Common myeloid progenitor, CD34-positive (primary cell): ENCODE measurements at regions not wholly inside any gene's neighbourhood (a gene's known extent, or its start where the extent isn't known, plus 50 kb on each side); places are given as distances from the start of the nearest gene placed in this dataset.
"Not testable (repeated sequence)": the region's sequence is repeated elsewhere in the genome, so short reads cannot be mapped to it uniquely, and the experiment has no call there.

Source experiments
- CTCF ChIA-PET: fragments of 350-600 bp; sonication (Branson Sonifier 250); formaldehyde crosslinking; loops from one replicate; lab custom pipeline; 2021; ENCODE audit warnings: antibody characterized with exemption; lab: Charles Lee
- POLR2A ChIA-PET: fragments of 350-600 bp; sonication (Branson Sonifier 250); formaldehyde crosslinking; loops from one replicate; lab custom pipeline; 2021; ENCODE audit warnings: antibody characterized with exemption; lab: Charles Lee
- DNase-seq, 3 donors: peaks; one replicate each; pipeline versions ENCODE4 v3.0.0 to v3.0.0-alpha.2; 2013
- H3K27ac ChIP-seq, 2 experiments: 1 replicate in 1 of 2; 2 replicates in 1 of 2; pipeline ENCODE4 v1.7.0; 2013; ENCODE audit warnings: inconsistent platforms in 2 of 2, low read length in 2 of 2, mild to moderate bottlenecking in 2 of 2, low read depth in 1 of 2, moderate library complexity in 1 of 2; ENCODE audit not compliant: severe bottlenecking in 2 of 2, insufficient read depth in 1 of 2, poor library complexity in 1 of 2
- H3K27me3 ChIP-seq, 5 experiments: replicated peaks in 2 of 5; 1 replicate in 3 of 5; 2 replicates in 2 of 5; pipeline versions ENCODE4 v1.6.1 to v1.7.0; 2013; ENCODE audit warnings: low read length in 4 of 5, mild to moderate bottlenecking in 2 of 5, moderate library complexity in 2 of 5, inconsistent platforms in 1 of 5; ENCODE audit not compliant: insufficient read depth in 5 of 5, control insufficient read depth in 4 of 5
- H3K36me3 ChIP-seq, 4 experiments: 1 replicate in 2 of 4; 2 replicates in 2 of 4; pipeline versions ENCODE4 v1.6.1 to v1.7.0; 2013; ENCODE audit warnings: low read length in 3 of 4, control low read depth in 1 of 4, mild to moderate bottlenecking in 1 of 4; ENCODE audit not compliant: control insufficient read depth in 4 of 4, insufficient read depth in 4 of 4
- H3K4me1 ChIP-seq, 4 experiments: 1 replicate in 3 of 4; 2 replicates in 1 of 4; pipeline versions ENCODE4 v1.6.1 to v1.7.1; 2013; ENCODE audit warnings: low read length in 3 of 4, mild to moderate bottlenecking in 3 of 4, control low read depth in 1 of 4, inconsistent platforms in 1 of 4, moderate library complexity in 1 of 4; ENCODE audit not compliant: control insufficient read depth in 4 of 4, insufficient read depth in 4 of 4; ENCODE audit errors: control extremely low read depth in 1 of 4
- H3K4me3 ChIP-seq, 7 experiments: 1 replicate in 4 of 7; 2 replicates in 3 of 7; pipeline versions ENCODE4 v1.5.1 to v1.7.0; 2013; ENCODE audit warnings: mild to moderate bottlenecking in 7 of 7, low read length in 6 of 7, moderate library complexity in 6 of 7, inconsistent platforms in 2 of 7, low read depth in 2 of 7, control low read depth in 1 of 7; ENCODE audit not compliant: insufficient read depth in 4 of 7, control insufficient read depth in 1 of 7; ENCODE audit errors: extremely low read depth in 1 of 7
- H3K9me3 ChIP-seq, 5 experiments: 1 replicate in 4 of 5; 2 replicates in 1 of 5; pipeline versions ENCODE4 v1.6.1 to v1.7.1; 2013; ENCODE audit warnings: low read length in 4 of 5, mild to moderate bottlenecking in 2 of 5, inconsistent platforms in 1 of 5, low read depth in 1 of 5, moderate library complexity in 1 of 5; ENCODE audit not compliant: control insufficient read depth in 4 of 5, insufficient read depth in 2 of 5; ENCODE audit errors: control extremely low read depth in 1 of 5
- WGBS: methylation state at CpG from one replicate; pipeline ENCODE4 v1.1.5; 2013; ENCODE audit not compliant: insufficient coverage; 5-methylcytosine and 5-hydroxymethylcytosine counted together

DNA sequence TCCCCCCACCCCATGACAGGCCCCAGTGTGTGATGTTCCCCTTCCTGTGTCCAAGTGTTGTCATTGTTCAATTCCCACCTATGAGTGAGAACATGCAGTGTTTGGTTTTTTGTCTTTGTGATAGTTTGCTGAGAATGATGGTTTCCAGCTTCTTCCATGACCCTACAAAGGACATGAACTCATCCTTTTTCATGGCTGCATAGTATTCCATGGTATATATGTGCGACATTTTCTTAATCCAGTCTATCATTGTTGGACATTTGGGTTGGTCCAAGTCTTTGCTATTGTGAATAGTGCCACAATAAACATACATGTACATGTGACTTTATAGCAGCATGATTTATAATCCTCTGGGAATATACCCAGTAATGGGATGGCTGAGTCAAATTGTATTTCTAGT is 927.9 kb downstream of the PLA2G4A start:
- CTCF ChIA-PET, H3K36me3 ChIP-seq, H3K4me1 ChIP-seq, POLR2A ChIA-PET, H3K9me3 ChIP-seq, DNase-seq, H3K27me3 ChIP-seq, H3K27ac ChIP-seq, H3K4me3 ChIP-seq: not testable (repeated sequence)
- whole genome bisulfite sequencing, result no CpG with 5 or more reads among the region's 1 CpG

DNA sequence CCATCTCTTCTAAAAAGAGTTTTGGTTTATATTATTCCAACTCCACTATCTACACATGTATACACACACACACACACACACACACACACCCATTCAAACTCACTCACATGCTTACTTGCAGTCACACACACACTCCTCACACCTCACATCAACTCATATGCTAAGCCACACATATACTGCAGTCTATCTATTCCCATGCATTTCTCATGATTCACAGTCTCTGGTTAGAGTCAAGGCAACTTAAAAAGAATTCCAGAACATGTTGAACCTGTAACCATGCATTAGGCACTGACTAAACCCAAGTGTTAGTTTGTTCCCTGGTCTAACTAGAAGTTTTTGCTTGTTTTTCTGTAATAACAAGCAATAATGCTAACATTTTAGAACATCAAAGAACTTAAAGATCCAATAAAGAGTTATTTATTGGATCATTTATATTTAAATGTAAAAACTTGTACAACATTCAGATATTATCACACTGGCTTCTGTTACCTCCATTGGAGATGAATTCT is 931.1 kb downstream of the PLA2G4A start:
- no peaks in the 10 kb centered on the region for H3K4me1 ChIP-seq
- no peaks in the 10 kb centered on the region for H3K9me3 ChIP-seq
- no peaks in the 10 kb centered on the region for H3K36me3 ChIP-seq
- no peak for DNase-seq
- CTCF ChIA-PET, result no interaction called here
- POLR2A ChIA-PET, result no interaction called here
- H3K4me3 ChIP-seq, result no peak overlapping the region
- no peak overlapping the region for H3K27ac ChIP-seq
- H3K27me3 ChIP-seq, result no peaks in the 10 kb centered on the region

DNA sequence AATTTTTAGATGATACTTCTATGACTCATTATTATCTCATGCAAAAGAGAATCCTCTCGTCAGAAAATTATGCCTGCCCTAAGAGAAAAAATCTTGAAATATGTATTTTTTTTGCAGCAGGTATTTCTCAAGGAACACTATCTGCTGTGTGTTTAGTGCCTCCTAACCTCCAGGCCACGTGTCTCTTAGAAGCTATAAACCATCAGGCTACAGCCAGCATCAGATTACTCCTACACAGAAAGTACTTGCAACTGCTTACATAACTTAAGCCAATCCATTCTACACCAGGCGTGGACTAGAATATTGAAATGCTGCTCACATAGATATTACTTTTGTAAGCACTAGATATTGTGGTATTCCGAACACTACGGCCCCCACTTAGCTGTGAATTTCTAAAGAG is 933.4 kb downstream of the PLA2G4A start:
- Histone ChIP-seq H3K27me3 (no peaks in the 10 kb centered on the region), H3K4me3 (no peak overlapping the region), H3K27ac (no peak overlapping the region), H3K36me3 (no peaks in the 10 kb centered on the region), H3K9me3 (no peaks in the 10 kb centered on the region), H3K4me1 (no peaks in the 10 kb centered on the region)
- CTCF ChIA-PET, result no interaction called here
- 38% methylated on average over 1 of the region's 5 CpGs for WGBS
- DNase-seq, result no peak
- POLR2A ChIA-PET, result no interaction called here

DNA sequence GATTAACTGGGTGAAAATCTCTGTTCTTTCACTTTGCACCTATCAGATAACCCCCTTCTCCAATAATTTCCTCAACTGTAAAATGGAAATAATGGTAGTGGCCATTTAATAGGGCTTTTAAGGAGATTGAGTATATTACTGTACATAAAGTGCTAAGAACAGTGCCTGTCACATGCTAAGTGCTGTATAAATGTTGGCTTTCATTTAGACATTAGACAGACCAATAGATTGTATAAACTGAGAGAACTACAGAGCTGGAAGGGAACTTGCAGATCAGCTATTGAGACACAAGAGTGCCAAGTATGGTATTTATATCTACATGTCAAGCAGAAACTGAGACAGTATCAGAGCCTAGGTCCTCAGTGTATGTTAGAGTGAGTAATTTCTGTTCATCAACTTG is 934.7 kb downstream of the PLA2G4A start:
- H3K4me3 ChIP-seq, result no peak overlapping the region
- no peak for DNase-seq
- ChIA-PET CTCF (interaction anchor here (1.1 kb wide), 1 partner anchor 24 kb away, joined by 3 read pairs; no protein-coding TSS in a partner anchor), POLR2A (no interaction called here)
- no peaks in the 10 kb centered on the region for H3K36me3 ChIP-seq
- no peaks in the 10 kb centered on the region for H3K9me3 ChIP-seq
- no peak overlapping the region for H3K27ac ChIP-seq
- H3K27me3 ChIP-seq, result no peaks in the 10 kb centered on the region
- no peaks in the 10 kb centered on the region for H3K4me1 ChIP-seq

DNA sequence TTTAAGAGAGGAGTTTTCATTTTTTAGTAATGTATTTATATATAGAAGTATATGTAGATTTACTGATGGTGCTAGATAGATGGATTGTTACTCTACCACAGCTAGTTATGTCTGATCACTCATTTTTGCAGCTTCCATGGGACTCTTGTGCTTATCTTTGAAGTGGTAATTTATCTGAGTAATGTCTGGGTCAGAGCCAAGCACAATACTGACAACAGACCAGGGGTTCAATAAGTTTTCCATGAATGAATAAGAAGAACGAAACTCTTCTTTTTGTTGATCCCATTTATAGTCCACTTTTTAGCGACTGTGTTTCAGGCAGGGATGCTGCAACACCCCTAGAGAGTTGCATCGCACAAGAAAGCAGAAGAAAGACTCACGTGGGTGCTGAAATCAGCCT is 935.2 kb downstream of the PLA2G4A start:
- H3K27me3 ChIP-seq, result no peaks in the 10 kb centered on the region
- DNase-seq, result no peak
- no peak overlapping the region for H3K27ac ChIP-seq
- H3K4me3 ChIP-seq, result no peak overlapping the region
- CTCF ChIA-PET, result interaction anchor here (1.1 kb wide), 1 partner anchor 23 kb away, joined by 3 read pairs; no protein-coding TSS in a partner anchor
- POLR2A ChIA-PET, result no interaction called here
- no peaks in the 10 kb centered on the region for H3K4me1 ChIP-seq
- 92% methylated on average over 4 of the region's 4 CpGs for WGBS
- no peaks in the 10 kb centered on the region for H3K9me3 ChIP-seq
- no peaks in the 10 kb centered on the region for H3K36me3 ChIP-seq

DNA sequence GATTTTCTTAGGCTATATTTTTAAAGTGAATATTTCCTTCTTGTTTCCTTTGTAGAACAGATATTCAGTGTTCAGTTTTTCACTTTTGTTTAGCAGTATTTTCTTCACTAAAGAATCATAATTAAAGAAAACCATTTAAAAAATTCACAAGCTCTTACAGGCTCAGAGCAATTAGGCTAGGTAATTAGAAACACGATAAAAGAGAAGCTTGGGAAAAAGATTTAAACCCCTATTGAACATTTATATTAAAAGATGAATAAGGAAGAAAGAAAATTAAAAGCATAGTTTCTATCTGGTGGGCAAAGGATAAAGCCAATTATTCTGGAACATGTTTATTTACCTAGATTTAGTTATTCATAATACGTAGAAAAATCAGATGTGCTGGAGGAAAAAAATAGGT is 942.6 kb downstream of the PLA2G4A start:
- Histone ChIP-seq H3K4me1 (no peaks in the 10 kb centered on the region), H3K36me3 (no peaks in the 10 kb centered on the region), H3K27me3 (no peaks in the 10 kb centered on the region), H3K27ac (no peak overlapping the region), H3K4me3 (no peak overlapping the region), H3K9me3 (no peaks in the 10 kb centered on the region)
- DNase-seq, result no peak
- ChIA-PET CTCF (no interaction called here), POLR2A (no interaction called here)
- WGBS, result no CpG with 5 or more reads among the region's 2 CpGs

DNA sequence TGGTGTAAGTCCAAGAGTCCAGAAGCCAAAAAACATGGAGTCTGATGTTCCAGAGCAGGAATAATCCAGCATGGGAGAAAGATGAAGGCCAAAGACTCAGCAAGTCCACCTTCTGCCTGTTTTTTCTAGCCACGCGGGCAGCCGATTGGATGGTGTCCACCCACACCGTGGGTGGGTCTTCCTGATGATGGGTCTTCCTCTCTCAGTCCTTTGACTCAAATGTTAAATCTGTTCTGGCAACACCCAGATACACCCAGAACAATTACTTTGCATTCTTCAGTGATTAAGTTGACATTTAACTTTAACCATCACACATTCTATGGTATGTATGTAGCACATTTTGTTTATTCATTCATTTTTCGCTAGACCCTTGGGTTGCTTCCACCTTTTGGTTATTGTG is 944.4 kb downstream of the PLA2G4A start:
- Histone ChIP-seq H3K4me3 (no peak overlapping the region), H3K4me1 (no peaks in the 10 kb centered on the region), H3K9me3 (no peaks in the 10 kb centered on the region), H3K27ac (no peak overlapping the region), H3K27me3 (no peaks in the 10 kb centered on the region), H3K36me3 (no peaks in the 10 kb centered on the region)
- ChIA-PET POLR2A (no interaction called here), CTCF (no interaction called here)
- WGBS, result 98% methylated on average over 5 of the region's 5 CpGs
- no peak for DNase-seq
